GM18873 (cell line): ENCODE measurements at regions not wholly inside any gene's neighbourhood (a gene's known extent, or its start where the extent isn't known, plus 50 kb on each side); places are given as distances from the start of the nearest gene placed in this dataset.
A peak's percentile ranks its signal among the peaks of the same experiment; 100 is the strongest.

ENCODE experiments used
- ATAC-seq: cut with Tn5 transposase; IDR thresholded peaks from one replicate; pipeline ENCODE4 v1.9.1; 2021; ENCODE audit warnings: mild to moderate bottlenecking, moderate library complexity, moderate number of reproducible peaks; ENCODE audit not compliant: unreplicated experiment, low FRiP score

- ATAC-seq = peak; percentile 52
These were observed 133.6 kb upstream of the CPEB2 start for GRCh38 chr4:14868426-14869395.

DNA sequence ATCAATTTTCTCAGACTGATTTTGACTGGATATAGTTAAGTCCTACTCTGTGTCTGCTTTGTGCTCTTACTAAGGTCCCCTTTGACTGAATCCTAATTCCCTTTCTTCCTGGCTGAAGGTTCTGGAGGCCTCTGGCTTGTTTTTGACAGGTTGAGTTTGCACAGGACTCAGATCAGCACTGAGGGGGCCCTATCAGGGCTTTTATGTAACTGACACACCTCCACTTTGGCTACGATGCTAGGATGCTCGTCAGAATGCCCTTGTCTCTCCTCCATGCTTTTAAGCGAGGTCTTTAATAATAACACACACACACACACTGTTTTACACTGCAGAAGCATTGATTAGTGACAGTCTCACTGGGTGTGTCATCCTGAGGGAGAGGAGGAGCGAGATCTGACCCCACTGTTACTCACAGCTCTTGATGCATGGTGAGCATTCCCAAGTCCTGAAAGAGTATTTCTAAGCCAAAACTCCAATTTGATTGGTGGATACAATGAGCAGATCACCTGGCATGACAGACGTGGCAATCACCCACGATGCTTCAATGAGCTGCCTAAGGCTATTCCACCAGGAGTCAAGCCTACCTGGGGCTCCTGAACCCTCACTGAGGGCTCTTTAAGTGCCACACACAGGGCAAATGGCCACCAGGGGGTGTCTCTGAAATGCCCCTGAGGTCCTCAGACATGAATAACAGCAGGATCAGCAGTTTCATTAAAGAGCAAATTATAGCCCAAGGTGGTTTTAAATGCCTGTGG is 130.4 kb upstream of the CPEB2 start:
- no peak for ATAC-seq

DNA sequence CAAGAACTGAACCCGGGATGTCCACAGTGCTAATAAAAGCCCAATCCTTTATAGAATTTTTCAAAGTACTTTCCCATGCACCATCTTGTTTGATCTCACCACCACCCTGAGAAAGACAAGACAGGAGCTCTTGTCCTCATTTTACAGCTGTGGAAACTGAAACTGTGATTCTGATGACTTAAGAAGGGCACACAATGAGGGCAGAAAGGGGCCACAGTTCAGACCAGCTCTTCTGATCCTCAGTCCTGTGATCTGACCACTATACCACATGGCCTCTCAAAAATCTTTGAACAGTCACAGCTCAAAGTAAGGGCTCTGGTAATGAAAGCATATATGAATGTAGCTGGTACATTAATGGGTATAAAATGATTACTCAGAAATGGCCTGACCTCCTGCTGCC is 127.3 kb upstream of the CPEB2 start:
- ATAC-seq = peak; percentile 65

DNA sequence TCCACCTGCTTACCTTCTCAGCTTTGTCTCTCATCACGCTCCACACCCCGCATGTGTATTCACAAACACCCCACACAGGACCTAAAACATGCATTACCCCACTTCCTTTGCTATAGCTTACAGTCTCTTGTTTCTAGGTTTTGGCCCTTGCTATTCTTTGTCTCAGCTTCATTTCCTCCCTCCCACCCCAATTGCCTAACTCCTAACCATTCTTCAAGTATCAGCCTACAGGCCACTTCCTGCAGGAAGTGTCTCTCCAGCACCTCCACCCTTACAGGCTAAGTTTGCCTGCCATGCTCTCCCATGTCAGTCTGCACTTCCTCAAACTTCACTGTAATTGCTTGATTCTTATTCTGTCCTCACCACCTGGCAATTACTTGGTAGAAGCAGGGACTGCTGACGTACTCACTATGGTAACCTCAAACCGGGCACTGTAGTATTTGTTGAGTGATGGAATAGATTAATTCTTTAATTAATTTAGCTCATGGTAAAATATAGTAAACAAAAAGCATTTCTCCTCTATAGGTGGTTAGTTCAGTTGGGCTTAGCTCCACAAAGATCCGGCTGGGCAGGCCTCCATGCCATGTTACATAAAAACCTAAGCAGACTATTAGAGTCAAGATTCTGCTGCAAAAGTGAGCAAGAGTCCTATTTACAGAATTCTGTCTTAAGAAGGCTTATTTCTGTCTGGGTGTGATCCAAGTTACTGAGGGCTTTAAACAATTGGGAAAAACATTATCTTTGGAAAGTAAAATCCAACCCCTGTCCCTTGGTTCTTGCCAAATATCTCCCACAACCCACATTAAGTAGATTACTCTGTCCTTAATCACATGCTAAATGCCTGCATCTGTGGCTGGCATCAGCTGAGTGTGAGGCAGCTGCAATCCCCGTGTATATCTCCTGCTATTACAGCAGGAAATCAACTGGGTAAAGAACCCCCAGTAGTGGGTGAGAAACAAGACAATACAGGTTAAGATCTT is 124.7 kb upstream of the CPEB2 start:
- no peak for ATAC-seq

DNA sequence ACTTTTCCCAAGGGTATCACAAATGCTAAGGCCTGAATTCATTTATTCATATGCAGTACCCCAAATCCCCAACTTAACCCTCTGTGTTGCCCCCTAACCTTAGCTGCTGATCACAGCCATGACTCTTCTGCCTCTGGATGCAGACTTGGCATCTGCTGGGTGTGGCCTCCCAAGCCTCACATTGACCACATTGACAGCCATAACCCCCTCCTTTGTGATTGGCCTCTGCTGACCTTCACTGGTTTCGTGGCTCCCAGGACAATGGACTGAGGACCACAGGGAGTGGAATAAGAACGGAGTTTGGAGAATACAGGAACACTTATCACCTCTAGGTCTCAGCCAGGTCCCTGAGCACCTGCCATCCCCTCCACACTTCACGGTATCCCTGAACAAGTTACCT is 123.6 kb upstream of the CPEB2 start:
- no peak for ATAC-seq

DNA sequence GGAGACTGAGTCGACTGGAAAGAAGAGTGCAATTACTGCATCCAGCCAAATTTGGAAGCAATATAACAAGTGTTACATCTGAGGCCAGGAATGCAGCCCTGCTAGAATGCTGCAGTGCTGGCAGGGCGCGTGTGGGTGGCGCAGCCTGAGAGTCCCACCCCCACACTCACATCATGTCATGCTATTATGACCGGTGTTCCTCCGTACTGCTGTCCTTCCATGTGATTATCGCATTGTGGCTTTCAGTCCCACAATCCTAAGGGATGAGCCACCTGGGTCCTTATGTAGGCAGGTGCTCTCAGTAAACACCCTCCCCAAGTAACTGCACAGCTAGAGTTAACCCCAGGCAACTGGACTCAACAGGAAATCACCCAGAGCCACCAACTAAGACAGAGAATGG is 122.6 kb upstream of the CPEB2 start:
- no peak for ATAC-seq

GRCh38 chr4:14880805-14881204 is 121.5 kb upstream of the CPEB2 start:
- no peak for ATAC-seq

DNA sequence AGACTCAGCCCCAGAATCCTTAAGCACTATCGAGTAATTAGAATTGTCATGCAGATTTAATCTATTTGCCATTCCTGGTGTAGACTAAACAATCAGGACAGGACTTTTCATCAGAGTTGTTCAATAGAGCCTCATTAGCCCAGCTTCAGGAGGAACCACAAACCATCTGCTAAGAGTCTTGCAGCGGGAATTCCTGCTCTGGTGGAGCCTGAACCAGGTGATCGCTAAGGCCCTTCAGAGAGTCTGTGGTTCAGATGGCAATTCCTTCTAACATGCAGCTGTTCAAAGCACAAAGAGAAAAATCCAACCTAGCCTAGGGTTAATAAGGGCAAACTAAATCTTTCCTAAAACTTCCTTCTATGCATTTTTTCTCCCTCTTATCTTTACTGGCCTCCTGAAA is 119.1 kb upstream of the CPEB2 start:
- no peak for ATAC-seq

DNA sequence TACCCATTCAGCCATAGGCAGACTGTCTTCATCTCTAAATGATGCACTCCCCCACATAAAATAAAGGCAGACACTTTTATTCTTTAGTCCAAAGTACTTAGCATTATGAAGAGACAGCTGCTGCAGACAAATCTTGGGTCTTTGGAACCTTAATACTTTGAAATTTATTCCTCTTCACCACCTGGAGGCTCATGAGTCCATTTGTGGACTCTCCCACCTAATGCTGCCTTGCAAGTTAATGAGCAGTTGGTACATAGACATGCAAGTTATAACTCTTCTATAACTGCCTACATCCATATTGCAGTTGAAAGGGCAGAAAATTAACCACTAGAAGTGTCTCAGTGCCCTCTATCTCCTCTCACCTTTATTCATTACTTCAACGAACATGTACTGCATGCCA is 118.6 kb upstream of the CPEB2 start:
- ATAC-seq = no peak

- ATAC-seq = no peak
These were observed 114.3 kb upstream of the CPEB2 start for GRCh38 chr4:14887842-14888433.

- no peak for ATAC-seq
These were observed 113.3 kb upstream of the CPEB2 start for GRCh38 chr4:14888790-14889572.

GRCh38 chr4:14892563-14892962 is 109.7 kb upstream of the CPEB2 start:
- no peak for ATAC-seq

DNA sequence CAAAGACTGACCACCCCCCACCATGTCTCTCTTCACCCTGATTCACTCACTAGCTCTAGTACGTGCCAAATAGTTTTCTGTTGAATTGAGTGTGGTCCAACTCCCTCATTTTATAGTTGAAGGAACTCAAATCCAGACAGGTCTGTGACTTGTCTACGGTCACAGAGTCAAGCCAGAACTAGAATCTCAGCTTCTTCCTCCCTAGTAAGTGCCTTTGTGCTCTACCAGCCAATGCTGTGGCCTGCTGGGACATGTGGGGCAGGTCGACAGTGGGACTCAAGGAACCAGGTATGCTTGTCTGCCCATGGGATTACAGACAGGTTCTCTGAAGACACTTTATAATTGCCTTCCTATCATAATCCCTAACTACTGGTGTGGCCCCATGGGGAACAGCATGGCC is 108.6 kb upstream of the CPEB2 start:
- no peak for ATAC-seq

- no peak for ATAC-seq
These were observed 107.6 kb upstream of the CPEB2 start for GRCh38 chr4:14894392-14895292.

GRCh38 chr4:14896656-14897175 is 105.6 kb upstream of the CPEB2 start:
- ATAC-seq = no peak

DNA sequence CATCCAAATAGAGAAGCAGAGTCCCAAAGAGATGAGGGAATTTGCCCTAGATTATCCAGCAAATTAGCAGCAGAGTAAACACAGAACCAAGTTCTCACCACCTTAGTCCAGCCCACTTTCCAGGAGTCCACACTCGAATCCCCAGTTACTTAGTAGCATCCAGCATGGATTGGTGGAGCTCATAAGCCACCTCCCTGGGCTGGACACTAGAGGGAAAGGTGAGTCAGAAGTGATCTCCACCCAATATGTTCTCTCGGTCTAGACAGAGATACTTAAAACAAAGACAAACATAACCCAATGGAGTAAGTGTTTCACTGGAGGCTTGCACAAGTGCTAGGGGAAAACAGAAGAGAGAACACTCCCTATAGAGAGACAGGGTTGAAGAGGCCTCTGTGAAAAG is 105.1 kb upstream of the CPEB2 start:
- no peak for ATAC-seq

DNA sequence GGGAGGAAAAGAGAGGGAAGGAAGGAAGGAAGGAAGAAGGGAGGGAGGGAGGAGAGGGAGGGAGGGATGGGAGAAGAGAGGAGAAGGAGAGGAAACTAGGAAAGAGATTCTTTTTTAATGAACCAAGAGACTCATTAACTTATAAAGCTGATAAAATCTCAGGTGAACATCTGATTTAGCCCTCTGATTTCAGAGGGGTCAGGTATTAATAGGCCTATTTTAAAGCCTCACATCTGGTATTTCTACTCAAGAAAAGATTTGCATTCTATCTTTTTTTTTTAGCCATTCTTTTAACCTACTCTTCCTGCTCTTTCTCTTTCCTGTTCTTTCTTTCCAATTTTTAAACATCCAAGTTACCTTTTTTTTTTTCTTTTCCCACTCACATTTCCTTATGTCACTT is 103.3 kb upstream of the CPEB2 start:
- ATAC-seq = no peak

GRCh38 chr4:14902342-14902741 is 99.9 kb upstream of the CPEB2 start:
- ATAC-seq = no peak
